HG03025 (cell line): ENCODE measurements at regions not wholly inside any gene's neighbourhood (a gene's known extent, or its start where the extent isn't known, plus 50 kb on each side); places are given as distances from the start of the nearest gene placed in this dataset.
"Not testable (repeated sequence)": the region's sequence is repeated elsewhere in the genome, so short reads cannot be mapped to it uniquely, and the experiment has no call there.

Experiments used
- ATAC-seq: cut with Tn5 transposase; IDR thresholded peaks from one replicate; pipeline ENCODE4 v1.9.1; 2021; ENCODE audit warnings: mild to moderate bottlenecking, moderate library complexity; ENCODE audit not compliant: unreplicated experiment, low FRiP score

GRCh38 chr1:79896140-79896539, 889.6 kb upstream of the ADGRL4 start:
- ATAC-seq: no peak

DNA sequence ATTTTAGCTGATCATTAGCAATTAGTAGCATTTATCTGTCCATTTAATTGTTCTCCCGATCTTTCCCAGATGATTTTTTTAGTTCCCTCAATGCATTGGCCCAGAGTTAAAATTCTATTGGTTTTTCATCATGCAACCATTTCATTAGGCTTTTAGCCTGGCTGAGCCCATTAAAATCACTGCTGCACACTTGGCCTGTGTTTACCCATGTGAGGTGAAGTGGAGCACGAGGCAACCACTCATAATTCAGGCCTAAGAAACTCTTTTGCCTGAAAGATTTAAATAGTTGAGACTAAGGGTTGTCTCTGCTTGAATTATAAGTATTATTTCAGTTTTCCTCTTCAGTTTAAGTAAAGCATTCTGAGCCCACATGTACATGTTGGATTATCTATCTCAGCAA, 889.0 kb upstream of the ADGRL4 start:
- no peak for ATAC-seq

DNA sequence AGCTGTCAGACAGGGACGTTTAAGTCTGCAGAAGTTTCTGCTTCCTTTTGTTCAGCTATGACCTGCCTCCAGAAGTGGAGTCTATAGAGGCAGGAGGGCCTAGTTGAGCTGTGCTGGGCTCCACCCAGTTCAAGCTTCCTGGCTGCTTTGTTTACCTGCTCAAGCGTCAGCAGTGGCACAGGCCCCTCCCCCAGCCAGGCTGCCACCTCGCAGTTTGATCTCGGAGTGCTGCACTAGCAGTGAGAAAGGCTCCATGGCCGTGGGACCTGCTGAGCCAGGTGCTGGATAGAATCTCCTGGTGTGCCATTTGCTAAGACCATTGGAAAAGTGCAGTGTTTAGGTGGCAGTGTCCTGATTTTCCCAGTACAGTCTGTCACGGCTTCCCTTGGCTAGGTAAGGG, 887.6 kb upstream of the ADGRL4 start:
- ATAC-seq: not testable (repeated sequence)

- ATAC-seq: no peak
These were observed 880.5 kb upstream of the ADGRL4 start for GRCh38 chr1:79887059-79887458.

GRCh38 chr1:79885101-79885500, 878.6 kb upstream of the ADGRL4 start:
- no peak for ATAC-seq

- no peak for ATAC-seq
These were observed 870.6 kb upstream of the ADGRL4 start for GRCh38 chr1:79877086-79877485.

DNA sequence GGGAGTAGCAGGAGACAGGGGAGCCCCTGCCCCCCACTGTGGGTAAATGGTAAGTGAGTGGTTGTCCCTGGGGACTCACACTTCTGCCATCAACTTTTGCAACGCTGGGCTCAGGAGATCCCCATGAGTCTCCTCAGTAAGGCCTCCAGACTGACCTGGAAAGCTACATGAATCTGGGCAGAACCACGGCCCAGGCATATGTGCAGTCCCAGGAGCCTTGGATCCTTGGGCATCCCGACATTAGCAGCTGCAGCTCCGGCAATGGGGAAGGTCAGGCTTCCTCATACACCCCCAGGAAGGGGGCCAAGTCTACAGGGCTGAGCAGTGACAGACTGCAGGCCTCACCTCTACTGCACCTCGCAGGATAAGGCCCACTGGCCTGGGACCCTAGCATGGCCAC, 868.7 kb upstream of the ADGRL4 start:
- ATAC-seq: no peak

DNA sequence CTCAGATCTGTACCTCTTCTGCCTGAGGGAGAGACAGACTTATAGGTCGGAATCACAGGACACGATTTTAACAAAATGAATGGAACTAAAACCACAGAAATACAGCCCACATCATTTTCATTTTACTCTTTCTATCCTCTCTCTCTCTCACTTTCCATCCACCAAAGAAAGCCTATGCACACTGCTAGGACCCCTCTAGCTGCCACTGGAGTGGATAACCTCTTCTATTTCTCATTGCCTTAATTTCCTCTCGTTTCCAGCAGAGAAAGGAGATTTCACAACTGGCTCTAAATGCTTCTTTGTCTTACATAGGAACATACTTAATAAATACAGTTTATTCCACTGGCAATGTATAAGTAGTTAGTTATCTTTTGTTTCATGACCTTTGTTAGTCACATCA, 867.8 kb upstream of the ADGRL4 start:
- no peak for ATAC-seq

GRCh38 chr1:79859212-79859948, 852.9 kb upstream of the ADGRL4 start:
- ATAC-seq: no peak

GRCh38 chr1:79852004-79852403, 845.5 kb upstream of the ADGRL4 start:
- no peak for ATAC-seq

DNA sequence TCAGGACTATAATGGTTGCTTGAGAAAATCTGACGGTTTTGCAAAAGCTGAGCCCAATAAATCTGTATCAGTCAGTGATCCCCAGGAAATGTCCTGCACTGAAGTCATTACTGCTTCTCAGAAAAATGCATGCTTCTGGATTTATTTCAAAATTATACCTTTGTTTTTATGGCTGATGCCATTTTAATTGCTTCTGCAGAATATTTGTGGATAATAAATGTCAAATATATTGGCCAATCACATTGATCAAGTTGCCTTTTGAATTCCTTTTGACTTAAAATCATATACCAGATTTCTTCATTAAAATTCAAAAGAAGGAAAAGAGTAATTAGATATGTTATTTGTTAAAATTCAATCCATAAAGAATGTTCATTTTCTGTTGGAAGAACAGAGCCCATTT, 842.9 kb upstream of the ADGRL4 start:
- no peak for ATAC-seq

- no peak for ATAC-seq
These were observed 841.8 kb upstream of the ADGRL4 start for GRCh38 chr1:79848316-79848715.

DNA sequence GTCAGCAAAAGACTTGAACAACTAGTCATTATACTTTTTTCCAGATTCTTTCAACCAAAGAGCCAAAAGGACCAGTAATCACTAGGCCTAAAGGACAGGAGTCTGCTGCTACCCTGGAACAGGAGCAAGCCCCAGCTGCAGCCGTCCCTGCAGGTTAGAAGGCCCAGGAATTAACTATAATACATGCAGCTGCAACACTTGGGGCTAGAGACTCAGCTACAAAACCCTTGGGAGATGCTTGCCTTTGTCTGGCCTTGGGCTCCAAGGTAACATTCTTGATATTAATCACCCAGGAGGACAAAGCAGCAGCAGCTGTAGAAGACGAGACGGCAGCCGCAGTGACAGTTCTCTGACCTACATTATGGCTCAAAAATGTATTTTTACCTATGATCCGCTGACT, 841.2 kb upstream of the ADGRL4 start:
- ATAC-seq: no peak

DNA sequence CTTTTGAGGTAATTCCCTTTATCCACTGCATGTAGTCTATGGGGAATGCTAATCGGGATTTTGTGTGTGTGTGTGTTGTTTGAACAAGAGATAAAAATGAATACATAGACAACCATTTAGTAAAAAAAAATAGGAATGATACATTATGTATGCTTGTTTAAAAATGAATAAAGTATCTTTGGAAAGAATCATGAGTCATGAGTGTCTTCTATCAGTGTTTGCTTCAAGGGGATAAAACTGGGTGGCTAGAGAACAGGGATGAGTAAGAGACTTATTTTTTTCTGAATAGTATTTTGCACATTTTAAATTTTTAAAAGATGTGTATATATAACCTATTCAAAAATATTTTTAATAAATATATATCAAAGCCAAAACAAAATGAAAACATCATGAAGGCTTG, 839.4 kb upstream of the ADGRL4 start:
- no peak for ATAC-seq

GRCh38 chr1:79842811-79843210, 836.3 kb upstream of the ADGRL4 start:
- ATAC-seq: no peak

GRCh38 chr1:79839882-79840281, 833.4 kb upstream of the ADGRL4 start:
- no peak for ATAC-seq

- ATAC-seq: no peak
These were observed 820.9 kb upstream of the ADGRL4 start for GRCh38 chr1:79827446-79827845.

DNA sequence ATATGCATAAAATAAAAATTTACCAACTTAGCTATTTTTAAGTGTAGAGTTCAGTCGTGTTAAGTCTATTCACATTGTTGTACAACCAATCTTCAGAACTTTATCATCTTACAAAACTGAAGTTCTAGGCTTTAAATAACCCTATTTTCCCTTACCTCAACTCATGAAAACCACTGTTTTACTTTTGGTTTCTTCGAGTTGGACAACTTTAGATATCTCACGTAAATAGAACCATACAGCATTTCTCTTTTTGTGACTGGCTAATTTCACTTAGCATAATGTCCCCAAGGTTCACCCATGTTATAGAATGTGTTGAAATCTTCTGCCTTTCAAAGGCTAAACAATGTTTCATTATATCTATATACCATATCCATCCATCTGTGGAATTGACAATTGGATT, 819.0 kb upstream of the ADGRL4 start:
- ATAC-seq: no peak

GRCh38 chr1:79822053-79822452, 815.5 kb upstream of the ADGRL4 start:
- no peak for ATAC-seq

DNA sequence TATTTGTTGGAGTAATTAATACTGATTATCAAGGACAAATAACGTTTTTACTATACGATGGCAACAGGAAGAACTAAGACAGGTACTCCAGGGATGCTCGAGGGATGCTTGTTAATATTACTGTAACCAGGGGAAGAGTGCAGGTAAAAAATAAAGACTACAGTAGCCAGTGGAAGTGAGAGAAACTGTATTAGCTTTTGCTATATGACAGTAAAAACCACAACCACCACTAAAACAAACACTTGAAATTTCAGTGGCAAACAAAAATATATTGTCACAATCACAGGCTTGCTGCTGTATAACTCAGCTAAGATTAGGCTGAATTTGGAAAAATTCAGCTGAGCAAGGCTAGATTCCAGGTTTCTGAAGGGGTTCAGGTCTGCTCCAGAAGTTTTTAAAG, 812.6 kb upstream of the ADGRL4 start:
- no peak for ATAC-seq

GRCh38 chr1:79817031-79817560, 810.6 kb upstream of the ADGRL4 start:
- ATAC-seq: no peak

DNA sequence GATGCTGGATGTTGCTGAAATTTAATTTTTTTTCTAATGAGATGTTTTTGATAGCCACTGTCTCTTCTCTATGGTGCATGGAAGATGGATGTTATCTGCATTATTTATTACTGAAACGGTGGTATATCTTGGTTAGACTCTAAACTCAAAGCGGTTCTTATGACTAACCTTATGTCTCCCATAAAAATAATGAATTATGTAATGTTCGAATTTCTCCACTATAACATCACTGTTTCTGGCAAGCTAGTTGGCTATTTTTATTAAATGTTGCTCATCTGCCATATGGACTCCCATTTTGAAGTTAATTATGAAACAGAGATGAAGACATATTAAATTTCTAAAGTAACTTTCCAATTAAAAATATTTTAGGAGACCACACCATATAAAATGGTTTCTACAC, 808.6 kb upstream of the ADGRL4 start:
- ATAC-seq: no peak

GRCh38 chr1:79811173-79811572, 804.6 kb upstream of the ADGRL4 start:
- no peak for ATAC-seq
